ENCODE measurements at regions not wholly inside any gene's neighbourhood (a gene's known extent, or its start where the extent isn't known, plus 50 kb on each side); places are given as distances from the start of the nearest gene placed in this dataset.
A peak's percentile ranks its signal among the peaks of the same experiment; 100 is the strongest.

DNA sequence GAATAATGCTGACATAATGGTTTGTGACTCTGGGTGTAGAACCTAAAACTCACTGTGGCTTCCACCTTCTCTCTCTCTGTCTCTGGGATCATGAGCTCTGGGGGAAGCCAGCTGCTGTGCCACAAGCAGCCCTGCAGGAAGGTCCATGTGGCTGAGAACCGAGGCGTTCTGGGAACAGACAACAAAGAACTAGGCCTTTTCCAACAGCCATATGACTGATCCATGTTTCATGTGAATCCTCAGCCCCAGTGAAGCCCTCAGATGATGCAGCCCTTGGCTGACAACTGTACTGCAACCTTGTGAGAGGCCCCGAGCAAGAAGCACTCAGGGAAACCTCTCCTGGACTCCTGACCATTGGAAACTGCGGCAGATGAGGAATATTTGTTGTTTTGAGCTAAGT, 56.6 kb downstream of the HLA-G start:
- no peak for DNase-seq (ENCODE audit: low read depth in 3 of 3, low spot score in 1 of 3)

DNA sequence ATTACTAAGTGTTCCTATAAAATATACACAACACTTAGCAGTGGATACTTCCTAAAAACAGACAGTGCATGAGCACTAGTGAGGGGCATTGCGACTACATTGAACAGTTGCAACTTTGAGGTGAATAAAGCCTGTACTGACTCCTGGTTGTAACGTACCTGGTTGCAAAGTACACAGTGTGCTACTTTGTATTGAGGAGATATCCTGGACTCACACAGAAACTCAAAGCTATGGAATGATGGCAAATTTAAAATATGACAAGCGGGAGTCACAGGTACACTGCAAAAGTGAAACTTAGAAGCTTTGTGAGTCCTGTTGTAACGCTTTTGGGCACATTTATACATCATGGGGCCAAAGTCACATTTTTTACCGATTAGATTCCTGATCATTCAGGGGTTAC, 55.6 kb upstream of the HLA-A start:
- DNase-seq (ENCODE audit: low read depth in 3 of 3, low spot score in 1 of 3), result no peak

DNA sequence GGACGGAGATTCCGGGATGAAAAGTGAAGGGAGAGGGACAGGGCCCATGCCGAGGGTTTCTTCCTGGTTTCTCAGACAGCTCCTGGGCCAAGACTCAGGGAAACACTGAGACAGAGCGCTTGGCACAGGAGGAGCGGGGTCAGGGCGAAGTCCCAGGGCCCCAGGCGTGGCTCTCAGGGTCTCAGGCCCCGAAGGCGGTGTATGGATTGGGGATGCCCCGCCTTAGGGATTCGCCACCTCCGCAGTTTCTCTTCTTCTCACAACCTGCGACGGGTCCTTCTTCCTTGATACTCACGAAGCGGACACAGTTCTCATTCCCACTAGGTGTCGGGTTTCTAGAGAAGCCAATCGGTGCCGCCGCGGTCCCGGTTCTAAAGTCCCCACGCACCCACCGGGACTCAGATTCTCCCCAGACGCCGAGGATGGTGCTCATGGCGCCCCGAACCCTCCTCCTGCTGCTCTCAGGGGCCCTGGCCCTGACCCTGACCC, 55.0 kb upstream of the HLA-A start:
- DNase-seq (ENCODE audit: low read depth in 3 of 3, low spot score in 1 of 3), result peak in 1 of 3 donors; percentile 26

DNA sequence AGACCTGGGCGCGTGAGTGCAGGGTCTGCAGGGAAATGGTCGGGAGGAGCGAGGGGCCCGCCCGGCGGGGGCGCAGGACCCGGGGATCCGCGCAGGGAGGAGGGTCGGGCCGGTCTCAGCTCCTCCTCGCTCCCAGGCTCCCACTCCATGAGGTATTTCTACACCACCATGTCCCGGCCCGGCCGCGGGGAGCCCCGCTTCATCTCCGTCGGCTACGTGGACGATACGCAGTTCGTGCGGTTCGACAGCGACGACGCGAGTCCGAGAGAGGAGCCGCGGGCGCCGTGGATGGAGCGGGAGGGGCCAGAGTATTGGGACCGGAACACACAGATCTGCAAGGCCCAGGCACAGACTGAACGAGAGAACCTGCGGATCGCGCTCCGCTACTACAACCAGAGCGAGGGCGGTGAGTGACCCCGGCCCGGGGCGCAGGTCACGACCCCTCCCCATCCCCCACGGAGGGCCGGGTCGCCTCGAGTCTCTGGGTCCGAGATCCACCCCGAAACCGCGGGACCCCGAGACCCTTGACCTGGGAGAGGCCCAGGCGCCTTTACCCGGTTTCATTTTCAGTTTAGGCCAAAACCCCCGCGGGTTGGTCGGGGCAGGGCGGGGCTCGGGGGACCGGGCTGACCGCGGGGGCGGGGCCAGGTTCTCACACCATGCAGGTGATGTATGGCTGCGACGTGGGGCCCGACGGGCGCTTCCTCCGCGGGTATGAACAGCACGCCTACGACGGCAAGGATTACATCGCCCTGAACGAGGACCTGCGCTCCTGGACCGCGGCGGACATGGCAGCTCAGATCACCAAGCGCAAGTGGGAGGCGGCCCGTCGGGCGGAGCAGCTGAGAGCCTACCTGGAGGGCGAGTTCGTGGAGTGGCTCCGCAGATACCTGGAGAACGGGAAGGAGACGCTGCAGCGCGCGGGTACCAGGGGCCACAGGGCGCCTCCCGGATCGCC, 54.2 kb upstream of the HLA-A start:
- DNase-seq (ENCODE audit: low read depth in 3 of 3, low spot score in 1 of 3), result peak; percentile 53 to 77 (median 64)
